Ishikawa (cell line): ENCODE measurements at regions not wholly inside any gene's neighbourhood (a gene's known extent, or its start where the extent isn't known, plus 50 kb on each side); places are given as distances from the start of the nearest gene placed in this dataset.

Experiments
- CEBPB ChIP-seq: IDR thresholded peaks from 2 replicates; pipeline ENCODE4 v1.6.1; 2012
- CREB1 ChIP-seq: IDR thresholded peaks from 2 replicates; pipeline ENCODE4 v1.6.1; 2012; ENCODE audit warnings: low read depth
- EGR1 ChIP-seq: IDR thresholded peaks from 2 replicates; pipeline ENCODE4 v1.6.1; 2012
- EP300 ChIP-seq: IDR thresholded peaks from 2 replicates; pipeline ENCODE4 v1.6.1; 2012; ENCODE audit warnings: borderline replicate concordance
- FOXM1 ChIP-seq: IDR thresholded peaks from 2 replicates; pipeline ENCODE4 v1.6.1; 2012; ENCODE audit warnings: low read depth, borderline replicate concordance
- MAX ChIP-seq: IDR thresholded peaks from 2 replicates; pipeline ENCODE4 v1.6.1; 2012
- RAD21 ChIP-seq: IDR thresholded peaks from 2 replicates; pipeline ENCODE4 v1.6.1; 2012; ENCODE audit warnings: low read depth
- REST ChIP-seq: IDR thresholded peaks from 2 replicates; pipeline ENCODE4 v1.6.1; 2012; ENCODE audit warnings: low read depth, mild to moderate bottlenecking
- TAF1 ChIP-seq: IDR thresholded peaks from 2 replicates; pipeline ENCODE4 v1.6.1; 2012; ENCODE audit warnings: low read depth, mild to moderate bottlenecking
- TEAD4 ChIP-seq: IDR thresholded peaks from 2 replicates; pipeline ENCODE4 v1.6.1; 2012
- USF1 ChIP-seq: IDR thresholded peaks from 2 replicates; pipeline ENCODE4 v1.6.1; 2012
- YY1 ChIP-seq: IDR thresholded peaks from 2 replicates; pipeline ENCODE4 v1.6.1; 2012; ENCODE audit warnings: low read depth
- ZBTB7A ChIP-seq: IDR thresholded peaks from 2 replicates; pipeline ENCODE4 v1.6.1; 2012; ENCODE audit warnings: low read depth

- TF ChIP-seq REST (no peak), EP300 (no peak), RAD21 (no peak), USF1 (no peak), ZBTB7A (no peak), MAX (no peak), CEBPB (no peak), TAF1 (no peak), FOXM1 (no peak), YY1 (no peak), CREB1 (no peak), EGR1 (no peak), TEAD4 (no peak)
These were observed 182.8 kb upstream of the NTF3 start for GRCh38 chr12:5248999-5249526.
